Suprapubic skin (tissue), 4 donors: ENCODE measurements at regions not wholly inside any gene's neighbourhood (a gene's known extent, or its start where the extent isn't known, plus 50 kb on each side); places are given as distances from the start of the nearest gene placed in this dataset.

Experiments used
- DNase-seq, 2 donors: peaks; one replicate each; pipeline ENCODE4 v3.0.0-alpha.2; 2019; ENCODE audit warnings: low spot score in 2 of 2
- H3K27ac ChIP-seq: fragments of 200-600 bp; sonication (generic); one replicate; pipeline ENCODE4 v1.5.1; 2019
- H3K27me3 ChIP-seq: fragments of 200-600 bp; sonication (generic); one replicate; pipeline ENCODE4 v1.5.1; 2019
- H3K36me3 ChIP-seq: fragments of 200-600 bp; sonication (generic); one replicate; pipeline ENCODE4 v1.5.1; 2019
- H3K4me1 ChIP-seq: fragments of 200-600 bp; sonication (generic); one replicate; pipeline ENCODE4 v1.5.1; 2019
- H3K4me3 ChIP-seq: fragments of 200-600 bp; sonication (generic); one replicate; pipeline ENCODE4 v1.5.1; 2019; ENCODE audit warnings: mild to moderate bottlenecking
- H3K9me3 ChIP-seq: fragments of 200-600 bp; sonication (generic); one replicate; pipeline ENCODE4 v1.5.1; 2019
- CTCF ChIP-seq, 2 donors: fragments of 200-600 bp in 1 of 2; fragments of 450-650 bp in 1 of 2; sonication (generic) in 1 of 2; IDR thresholded peaks; one replicate each; pipeline ENCODE4 v1.5.1; 2016 to 2019; ENCODE audit warnings: antibody characterized with exemption in 2 of 2, mild to moderate bottlenecking in 1 of 2, moderate library complexity in 1 of 2
- EP300 ChIP-seq: sonication (generic); formaldehyde crosslinking; IDR thresholded peaks from one replicate; pipeline ENCODE4 v1.6.1; 2017; ENCODE audit warnings: antibody characterized with exemption
- POLR2A ChIP-seq, 2 donors: fragments of 450-650 bp; IDR thresholded peaks; one replicate each; pipeline ENCODE4 v1.6.1; 2017; ENCODE audit warnings: antibody characterized with exemption in 2 of 2, mild to moderate bottlenecking in 2 of 2, moderate library complexity in 2 of 2
- POLR2AphosphoS5 ChIP-seq, 3 donors: sonication (generic); formaldehyde crosslinking; IDR thresholded peaks; one replicate each; pipeline ENCODE4 v1.6.1; 2017; ENCODE audit warnings: antibody characterized with exemption in 3 of 3
- WGBS: methylation state at CpG from one replicate; pipeline ENCODE4 v1.1.5; 2018; 5-methylcytosine and 5-hydroxymethylcytosine counted together

- Histone ChIP-seq H3K4me3 (no peak overlapping the region), H3K27me3 (no peaks in the 10 kb centered on the region), H3K9me3 (no peaks in the 10 kb centered on the region), H3K36me3 (no peaks in the 10 kb centered on the region), H3K4me1 (no peaks in the 10 kb centered on the region), H3K27ac (no peak overlapping the region)
- no peak for DNase-seq
- TF ChIP-seq POLR2A (IDR thresholded peaks at IDR 0.05) (no peak), POLR2AphosphoS5 (IDR thresholded peaks at IDR 0.05) (no peak), CTCF (IDR thresholded peaks at IDR 0.05) (no peak), EP300 (no peak)
Observed at GRCh38 chr15:45946111-45946510, 311.3 kb downstream of the SQOR start.

- 29% methylated on average over 3 of the region's 3 CpGs for WGBS
- TF ChIP-seq POLR2AphosphoS5 (IDR thresholded peaks at IDR 0.05) (no peak), CTCF (IDR thresholded peaks at IDR 0.05) (no peak), POLR2A (IDR thresholded peaks at IDR 0.05) (no peak), EP300 (no peak)
Observed at GRCh38 chr15:45948181-45948621, 313.4 kb downstream of the SQOR start.

GRCh38 chr15:45958924-45959323, 324.1 kb downstream of the SQOR start:
- no peaks in the 10 kb centered on the region for H3K36me3 ChIP-seq
- no peaks in the 10 kb centered on the region for H3K4me1 ChIP-seq
- TF ChIP-seq EP300 (no peak), CTCF (IDR thresholded peaks at IDR 0.05) (no peak), POLR2AphosphoS5 (IDR thresholded peaks at IDR 0.05) (no peak), POLR2A (IDR thresholded peaks at IDR 0.05) (no peak)
- H3K9me3 ChIP-seq, result no peaks in the 10 kb centered on the region
- no peak for DNase-seq
- H3K27ac ChIP-seq, result no peak overlapping the region
- H3K27me3 ChIP-seq, result no peaks in the 10 kb centered on the region
- no peak overlapping the region for H3K4me3 ChIP-seq
- WGBS, result 85% methylated on average over 3 of the region's 3 CpGs

More at GRCh38 chr15:45948181-45948621, 313.4 kb downstream of the SQOR start:
- Histone ChIP-seq H3K36me3 (no peaks in the 10 kb centered on the region), H3K9me3 (no peaks in the 10 kb centered on the region), H3K4me3 (no peak overlapping the region), H3K27me3 (no peaks in the 10 kb centered on the region), H3K4me1 (no peaks in the 10 kb centered on the region), H3K27ac (no peak overlapping the region)
- no peak for DNase-seq

- H3K9me3 ChIP-seq, result no peaks in the 10 kb centered on the region
- WGBS, result 78% methylated on average over 3 of the region's 3 CpGs
- H3K4me3 ChIP-seq, result no peak overlapping the region
- no peaks in the 10 kb centered on the region for H3K27me3 ChIP-seq
- no peak for DNase-seq
- TF ChIP-seq POLR2A (IDR thresholded peaks at IDR 0.05), result no peak
- no peak for TF ChIP-seq EP300
- no peak for TF ChIP-seq CTCF (IDR thresholded peaks at IDR 0.05)
- no peak for TF ChIP-seq POLR2AphosphoS5 (IDR thresholded peaks at IDR 0.05)
- H3K4me1 ChIP-seq, result no peaks in the 10 kb centered on the region
- H3K27ac ChIP-seq, result no peak overlapping the region
- H3K36me3 ChIP-seq, result no peaks in the 10 kb centered on the region
Observed at GRCh38 chr15:45962733-45963132, 327.9 kb downstream of the SQOR start.

- no peaks in the 10 kb centered on the region for H3K27me3 ChIP-seq
- no peaks in the 10 kb centered on the region for H3K36me3 ChIP-seq
- no peaks in the 10 kb centered on the region for H3K4me1 ChIP-seq
- no peak for TF ChIP-seq POLR2A (IDR thresholded peaks at IDR 0.05)
- no peak for TF ChIP-seq EP300
- TF ChIP-seq CTCF (IDR thresholded peaks at IDR 0.05), result no peak
- no peak for TF ChIP-seq POLR2AphosphoS5 (IDR thresholded peaks at IDR 0.05)
- H3K4me3 ChIP-seq, result no peak overlapping the region
- DNase-seq, result no peak
- WGBS, result 100% methylated on average over 1 of the region's 1 CpG
- H3K27ac ChIP-seq, result no peak overlapping the region
- H3K9me3 ChIP-seq, result no peaks in the 10 kb centered on the region
Observed at GRCh38 chr15:45970542-45970941, 335.7 kb downstream of the SQOR start.
